SK-N-SH (cell line): ENCODE measurements at regions not wholly inside any gene's neighbourhood (a gene's known extent, or its start where the extent isn't known, plus 50 kb on each side); places are given as distances from the start of the nearest gene placed in this dataset.
"Not testable (repeated sequence)": the region's sequence is repeated elsewhere in the genome, so short reads cannot be mapped to it uniquely, and the experiment has no call there.

Experiments
- CTCF ChIA-PET: fragments of 300-600, 350-600 bp; formaldehyde crosslinking; extraction: SDS; loops from one replicate; lab custom pipeline; 2021; lab: Yijun Ruan, JAX
- POLR2A ChIA-PET: fragments of 350-600 bp; sonication (Branson Sonifier 250); formaldehyde crosslinking; extraction: SDS; loops from one replicate; lab custom pipeline; 2020; ENCODE audit warnings: antibody characterized with exemption, inconsistent platforms; lab: Yijun Ruan, JAX
- DNase-seq: peaks from one replicate; pipeline ENCODE4 v3.0.0; 2012
- H2AFZ ChIP-seq: fragments of 200-600 bp; sonication (generic); 2 replicates; pipeline ENCODE4 v1.8.1; 2016; ENCODE audit warnings: antibody characterized with exemption, mild to moderate bottlenecking, low read depth
- H3F3A ChIP-seq: fragments of 200-600 bp; sonication (generic); replicated peaks from 2 replicates; pipeline ENCODE3; 2016; ENCODE audit warnings: antibody characterized with exemption, mild to moderate bottlenecking; ENCODE audit not compliant: insufficient read depth
- H3K27ac ChIP-seq, 2 experiments: fragments of 200-500 bp in 1 of 2; fragments of 200-600 bp in 1 of 2; sonication (Bioruptor generic) in 1 of 2; sonication (generic), shearing (Covaris generic) in 1 of 2; 2 replicates each; pipeline versions ENCODE4 v1.5.1 to v1.6.1; 2014 to 2016; ENCODE audit warnings: low read depth in 2 of 2, inconsistent platforms in 1 of 2, low read length in 1 of 2, mild to moderate bottlenecking in 1 of 2, mixed read lengths in 1 of 2
- H3K27me3 ChIP-seq: fragments of 200-600 bp; sonication (generic), shearing (Covaris generic); 2 replicates; pipeline ENCODE4 v1.6.1; 2016; ENCODE audit warnings: mixed run types; ENCODE audit not compliant: insufficient read depth
- H3K36me3 ChIP-seq, 2 experiments: fragments of 200-500 bp in 1 of 2; fragments of 200-600 bp in 1 of 2; sonication (Bioruptor generic) in 1 of 2; sonication (generic) in 1 of 2; replicated peaks in 1 of 2; 2 replicates each; pipeline versions ENCODE3 to v1.5.1; 2014 to 2016; ENCODE audit warnings: low read length in 1 of 2, mild to moderate bottlenecking in 1 of 2; ENCODE audit not compliant: insufficient read depth in 2 of 2, control insufficient read depth in 1 of 2
- H3K4me1 ChIP-seq, 2 experiments: fragments of 200-500 bp in 1 of 2; fragments of 200-600 bp in 1 of 2; sonication (Bioruptor generic) in 1 of 2; sonication (generic), shearing (Covaris generic) in 1 of 2; 2 replicates each; pipeline versions ENCODE4 v1.5.1 to v1.6.1; 2014 to 2016; ENCODE audit warnings: low read depth in 1 of 2, low read length in 1 of 2, mixed run types in 1 of 2; ENCODE audit not compliant: insufficient read depth in 2 of 2, control insufficient read depth in 1 of 2
- H3K4me2 ChIP-seq: fragments of 200-600 bp; sonication (generic), shearing (Covaris generic); 2 replicates; pipeline ENCODE4 v1.6.1; 2017; ENCODE audit warnings: mixed run types
- H3K4me3 ChIP-seq, 2 experiments: fragments of 200-500 bp in 1 of 2; fragments of 200-600 bp in 1 of 2; sonication (Bioruptor generic) in 1 of 2; sonication (generic), shearing (Covaris generic) in 1 of 2; 2 replicates each; pipeline versions ENCODE4 v1.5.1 to v1.8.1; 2014 to 2016; ENCODE audit warnings: low read depth in 2 of 2, inconsistent platforms in 1 of 2, low read length in 1 of 2, mild to moderate bottlenecking in 1 of 2, mixed read lengths in 1 of 2, moderate library complexity in 1 of 2
- H3K79me2 ChIP-seq: fragments of 200-600 bp; sonication (generic); 2 replicates; pipeline ENCODE4 v1.8.1; 2017; ENCODE audit warnings: mild to moderate bottlenecking; ENCODE audit not compliant: insufficient read depth
- H3K9ac ChIP-seq: fragments of 200-600 bp; sonication (generic); 2 replicates; pipeline ENCODE4 v1.6.1; 2017; ENCODE audit warnings: mixed run types
- H3K9me2 ChIP-seq: fragments of 200-600 bp; sonication (generic); 2 replicates; pipeline ENCODE4 v1.6.1; 2017; ENCODE audit warnings: mixed run types
- H3K9me3 ChIP-seq: fragments of 200-600 bp; sonication (generic); 2 replicates; pipeline ENCODE4 v1.6.1; 2017; ENCODE audit warnings: mixed run types, mild to moderate bottlenecking, moderate library complexity
- H4K20me1 ChIP-seq: fragments of 200-600 bp; sonication (generic); 2 replicates; pipeline ENCODE4 v1.6.1; 2017; ENCODE audit warnings: mild to moderate bottlenecking, mixed run types; ENCODE audit not compliant: insufficient read depth
- WGBS: methylation state at CpG from one replicate; pipeline ENCODE4 v1.1.6; 2017; ENCODE audit warnings: low lambda C conversion rate; 5-methylcytosine and 5-hydroxymethylcytosine counted together

- H4K20me1 ChIP-seq, H3K9ac ChIP-seq, CTCF ChIA-PET, H3F3A ChIP-seq, H3K27me3 ChIP-seq, H3K4me1 ChIP-seq, H3K9me3 ChIP-seq, H3K4me2 ChIP-seq, H3K27ac ChIP-seq, H3K9me2 ChIP-seq, POLR2A ChIA-PET, DNase-seq, H3K4me3 ChIP-seq, H2AFZ ChIP-seq, H3K79me2 ChIP-seq, H3K36me3 ChIP-seq: not testable (repeated sequence)
- no CpG with 5 or more reads among the region's 33 CpGs for WGBS
Observed at GRCh38 chr21:5013455-5014304, 5507.7 kb upstream of the TPTE start.

GRCh38 chr21:5015187-5015586 is 5506.2 kb upstream of the TPTE start:
- H3K9me2 ChIP-seq, H3K36me3 ChIP-seq, H3K79me2 ChIP-seq, H2AFZ ChIP-seq, H3K9me3 ChIP-seq, H3K9ac ChIP-seq, H3K4me2 ChIP-seq, POLR2A ChIA-PET, CTCF ChIA-PET, H3F3A ChIP-seq, H3K4me3 ChIP-seq, H3K27me3 ChIP-seq, H3K27ac ChIP-seq, H3K4me1 ChIP-seq, DNase-seq, H4K20me1 ChIP-seq: not testable (repeated sequence)
- WGBS = no CpG with 5 or more reads among the region's 17 CpGs

GRCh38 chr21:5019120-5019519 is 5502.3 kb upstream of the TPTE start:
- H3K4me2 ChIP-seq, H3K4me3 ChIP-seq, H3K27me3 ChIP-seq, POLR2A ChIA-PET, H3K4me1 ChIP-seq, CTCF ChIA-PET, H4K20me1 ChIP-seq, DNase-seq, H2AFZ ChIP-seq, H3K36me3 ChIP-seq, H3K27ac ChIP-seq, H3K9me2 ChIP-seq, H3F3A ChIP-seq, H3K9ac ChIP-seq, H3K9me3 ChIP-seq, H3K79me2 ChIP-seq: not testable (repeated sequence)
- no CpG with 5 or more reads among the region's 15 CpGs for WGBS

- POLR2A ChIA-PET = not testable (repeated sequence)
Observed at GRCh38 chr21:5021815-5022214, 5499.6 kb upstream of the TPTE start.

DNA sequence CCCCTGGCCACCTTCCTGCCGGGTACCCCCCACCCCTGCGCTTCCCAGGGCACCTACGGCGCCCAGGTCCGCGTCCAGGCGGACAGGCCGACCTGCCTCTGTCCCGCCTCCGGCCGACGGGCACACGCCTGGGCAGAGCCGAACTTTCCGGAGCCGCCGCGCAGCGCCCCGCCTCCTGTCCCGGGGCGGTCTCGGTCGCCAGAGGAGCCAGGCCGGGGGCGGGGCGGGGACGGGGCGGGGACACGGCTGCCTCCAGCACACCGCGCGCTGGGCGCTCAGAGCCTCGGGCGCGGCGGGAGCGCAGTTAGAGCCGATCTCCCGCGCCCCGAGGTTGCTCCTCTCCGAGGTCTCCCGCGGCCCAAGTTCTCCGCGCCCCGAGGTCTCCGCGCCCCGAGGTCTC is 5499.1 kb upstream of the TPTE start:
- H2AFZ ChIP-seq, H3K9me2 ChIP-seq, H3K27me3 ChIP-seq, H3K27ac ChIP-seq, H3K9me3 ChIP-seq, H3K4me3 ChIP-seq, CTCF ChIA-PET, H3K4me2 ChIP-seq, H3K4me1 ChIP-seq, H4K20me1 ChIP-seq, H3K79me2 ChIP-seq, POLR2A ChIA-PET, H3F3A ChIP-seq, H3K9ac ChIP-seq, H3K36me3 ChIP-seq, DNase-seq: not testable (repeated sequence)
- no CpG with 5 or more reads among the region's 52 CpGs for WGBS

More at GRCh38 chr21:5021815-5022214, 5499.6 kb upstream of the TPTE start:
- H3F3A ChIP-seq, H3K4me1 ChIP-seq, H3K27me3 ChIP-seq, DNase-seq, H3K9me2 ChIP-seq, H3K79me2 ChIP-seq, H3K9me3 ChIP-seq, H4K20me1 ChIP-seq, H3K4me3 ChIP-seq, H3K27ac ChIP-seq, H2AFZ ChIP-seq, H3K36me3 ChIP-seq, H3K9ac ChIP-seq, CTCF ChIA-PET, H3K4me2 ChIP-seq: not testable (repeated sequence)
- no CpG with 5 or more reads among the region's 27 CpGs for WGBS

DNA sequence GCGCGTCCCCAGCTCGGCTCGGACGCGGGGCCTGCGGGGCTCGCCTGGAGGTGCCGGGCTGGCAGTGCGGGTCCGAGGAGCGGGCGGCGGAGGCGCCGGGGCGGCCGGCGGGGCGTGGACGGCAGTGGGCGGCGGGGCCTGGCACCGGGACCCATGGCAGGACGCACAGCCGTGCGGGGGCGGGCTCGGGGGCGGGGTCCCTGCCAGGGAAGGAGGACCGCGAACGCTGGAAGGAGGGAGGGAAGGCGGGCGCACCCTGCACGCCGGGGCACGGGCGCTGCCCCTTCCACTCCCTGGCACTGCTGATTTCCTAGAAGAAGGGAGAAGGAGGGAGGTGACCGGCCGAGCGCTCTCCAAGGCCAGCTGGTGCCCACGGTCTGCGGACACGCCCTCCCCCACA is 5498.6 kb upstream of the TPTE start:
- H3K4me1 ChIP-seq, H3K9me2 ChIP-seq, H3K9ac ChIP-seq, H3K36me3 ChIP-seq, POLR2A ChIA-PET, H3K79me2 ChIP-seq, H3K4me3 ChIP-seq, H3K4me2 ChIP-seq, H3K9me3 ChIP-seq, H2AFZ ChIP-seq, DNase-seq, H3K27me3 ChIP-seq, H4K20me1 ChIP-seq, H3K27ac ChIP-seq, CTCF ChIA-PET, H3F3A ChIP-seq: not testable (repeated sequence)
- WGBS = no CpG with 5 or more reads among the region's 45 CpGs
